Neuronal stem cell (in vitro differentiated cells): ENCODE measurements at regions not wholly inside any gene's neighbourhood (a gene's known extent, or its start where the extent isn't known, plus 50 kb on each side); places are given as distances from the start of the nearest gene placed in this dataset.

Experiments
- DNase-seq: peaks from one replicate; pipeline ENCODE4 v3.0.0-alpha.2; 2013; ENCODE audit warnings: low spot score
- H2AFZ ChIP-seq: one replicate; pipeline ENCODE4 v1.6.1; 2013; ENCODE audit warnings: mild to moderate bottlenecking, low read length, inconsistent platforms
- H2AK5ac ChIP-seq: 2 replicates; pipeline ENCODE4 v1.6.1; 2013; ENCODE audit warnings: low read depth, mild to moderate bottlenecking, inconsistent platforms, low read length, moderate library complexity, mixed read lengths
- H2BK120ac ChIP-seq: 2 replicates; pipeline ENCODE4 v1.6.1; 2013; ENCODE audit warnings: low read depth, mild to moderate bottlenecking, inconsistent platforms, low read length, moderate library complexity, mixed read lengths
- H2BK12ac ChIP-seq: one replicate; pipeline ENCODE4 v1.6.1; 2013; ENCODE audit warnings: low read length, inconsistent platforms
- H2BK15ac ChIP-seq: 2 replicates; pipeline ENCODE4 v1.6.1; 2013; ENCODE audit warnings: mild to moderate bottlenecking, low read length, inconsistent platforms, mixed read lengths
- H2BK5ac ChIP-seq: one replicate; pipeline ENCODE4 v1.6.1; 2013; ENCODE audit warnings: inconsistent platforms, mild to moderate bottlenecking, low read length, moderate library complexity
- H3K14ac ChIP-seq: one replicate; pipeline ENCODE4 v1.6.1; 2013; ENCODE audit warnings: low read length, inconsistent platforms
- H3K18ac ChIP-seq: 2 replicates; pipeline ENCODE4 v1.6.1; 2013; ENCODE audit warnings: low read length, inconsistent platforms
- H3K23ac ChIP-seq: 2 replicates; pipeline ENCODE4 v1.6.1; 2013; ENCODE audit warnings: low read depth, mild to moderate bottlenecking, mixed read lengths, low read length, inconsistent platforms; ENCODE audit not compliant: poor library complexity
- H3K27ac ChIP-seq: replicated peaks from 3 replicates; pipeline ENCODE4 v1.5.1; 2013; ENCODE audit warnings: low read length, inconsistent platforms
- H3K27me3 ChIP-seq, 3 experiments: 2 replicates each; pipeline ENCODE4 v1.6.1; 2013; ENCODE audit warnings: low read length in 3 of 3, mild to moderate bottlenecking in 2 of 3, inconsistent platforms in 1 of 3, low read depth in 1 of 3, mixed read lengths in 1 of 3, moderate library complexity in 1 of 3; ENCODE audit not compliant: control insufficient read depth in 3 of 3, insufficient read depth in 3 of 3
- H3K36me3 ChIP-seq, 2 donors: replicated peaks in 1 of 2; 2 replicates each; pipeline ENCODE4 v1.6.1; 2013; ENCODE audit warnings: low read length in 2 of 2; ENCODE audit not compliant: control insufficient read depth in 2 of 2, insufficient read depth in 2 of 2
- H3K4ac ChIP-seq: 2 replicates; pipeline ENCODE4 v1.6.1; 2013; ENCODE audit warnings: inconsistent platforms, mild to moderate bottlenecking, low read length, moderate library complexity
- H3K4me1 ChIP-seq, 2 donors: 1 replicate in 1 of 2; 2 replicates in 1 of 2; pipeline ENCODE4 v1.6.1; 2013; ENCODE audit warnings: low read length in 2 of 2, low read depth in 1 of 2; ENCODE audit not compliant: control insufficient read depth in 2 of 2, insufficient read depth in 1 of 2
- H3K4me2 ChIP-seq: one replicate; pipeline ENCODE4 v1.6.1; 2013; ENCODE audit warnings: mild to moderate bottlenecking, low read length, inconsistent platforms; ENCODE audit not compliant: insufficient read depth, poor library complexity, severe bottlenecking
- H3K4me3 ChIP-seq, 2 donors: 2 replicates each; pipeline ENCODE4 v1.5.1; 2013; ENCODE audit warnings: low read length in 2 of 2, mild to moderate bottlenecking in 2 of 2, inconsistent platforms in 1 of 2, moderate library complexity in 1 of 2
- H3K79me1 ChIP-seq: one replicate; pipeline ENCODE4 v1.6.1; 2013; ENCODE audit warnings: low read depth, mild to moderate bottlenecking, inconsistent platforms, low read length, moderate library complexity
- H3K9ac ChIP-seq: one replicate; pipeline ENCODE4 v1.6.1; 2013; ENCODE audit warnings: mild to moderate bottlenecking, low read depth, low read length, inconsistent platforms; ENCODE audit not compliant: poor library complexity
- H3K9me3 ChIP-seq, 2 donors: replicated peaks in 1 of 2; 2 replicates each; pipeline versions ENCODE3 to v1.6.1; 2013; ENCODE audit warnings: low read length in 2 of 2, mild to moderate bottlenecking in 2 of 2, inconsistent platforms in 1 of 2, low read depth in 1 of 2, mixed read lengths in 1 of 2, moderate library complexity in 1 of 2; ENCODE audit not compliant: control insufficient read depth in 2 of 2, insufficient read depth in 1 of 2
- H4K8ac ChIP-seq: one replicate; pipeline ENCODE4 v1.6.1; 2013; ENCODE audit warnings: low read depth, mild to moderate bottlenecking, inconsistent platforms, low read length, moderate library complexity
- H4K91ac ChIP-seq: one replicate; pipeline ENCODE4 v1.6.1; 2013; ENCODE audit warnings: low read length, low read depth, mild to moderate bottlenecking, inconsistent platforms; ENCODE audit not compliant: poor library complexity
- WGBS, 2 donors: extraction: QIAGEN DNeasy Blood & Tissue Kit; methylation state at CpG; one replicate each; pipeline ENCODE4 v1.1.7; 2013; ENCODE audit warnings: missing lambda C conversion rate in 2 of 2, mixed read lengths in 1 of 2; ENCODE audit not compliant: insufficient read length in 2 of 2, insufficient replicate concordance in 1 of 2; ENCODE audit errors: extremely low coverage in 2 of 2; 5-methylcytosine and 5-hydroxymethylcytosine counted together

- Histone ChIP-seq H2AFZ (no peak overlapping the region), H2BK15ac (no peak overlapping the region), H2BK5ac (no peak overlapping the region), H3K9me3 (no peaks in the 10 kb centered on the region), H3K36me3 (no peaks in the 10 kb centered on the region), H3K4me1 (peaks cover 0 to 3% of the 10 kb centered on the region in 2 donors), H3K18ac (peak overlapping the region; percentile 35), H3K4me2 (no peak overlapping the region), H3K79me1 (no peaks in the 10 kb centered on the region), H3K27ac (no peak overlapping the region), H4K8ac (no peak overlapping the region), H3K4ac (no peak overlapping the region), H3K27me3 (peaks cover 0 to 8% (median 0%) of the 10 kb centered on the region in 3 experiments), H3K9ac (no peak overlapping the region), H2BK120ac (no peak overlapping the region), H2BK12ac (no peak overlapping the region), H2AK5ac (no peak overlapping the region), H3K23ac (no peak overlapping the region), H4K91ac (no peak overlapping the region), H3K4me3 (no peak overlapping the region), H3K14ac (no peak overlapping the region)
- WGBS, 2 donors: no CpG with 5 or more reads among the region's 13 CpGs
- no peak for DNase-seq
Measured at GRCh38 chr2:126797622-126798275, 100.9 kb upstream of the TEX51 start.

GRCh38 chr2:126798276-126799140 is 100.2 kb upstream of the TEX51 start:
- Histone ChIP-seq H2BK15ac (no peak overlapping the region), H2BK12ac (no peak overlapping the region), H2AFZ (no peak overlapping the region), H2BK120ac (no peak overlapping the region), H3K27ac (no peak overlapping the region), H3K4me2 (no peak overlapping the region), H2AK5ac (no peak overlapping the region), H3K9me3 (no peaks in the 10 kb centered on the region), H3K23ac (no peak overlapping the region), H3K4me3 (no peak overlapping the region), H2BK5ac (no peak overlapping the region), H4K8ac (no peak overlapping the region), H3K18ac (no peak overlapping the region), H4K91ac (no peak overlapping the region), H3K36me3 (no peaks in the 10 kb centered on the region), H3K9ac (no peak overlapping the region), H3K14ac (no peak overlapping the region), H3K79me1 (no peaks in the 10 kb centered on the region), H3K4ac (no peak overlapping the region), H3K27me3 (peaks cover 0 to 8% (median 0%) of the 10 kb centered on the region in 3 experiments), H3K4me1 (peaks cover 0 to 3% of the 10 kb centered on the region in 2 donors)
- no CpG with 5 or more reads among the region's 9 CpGs for WGBS, 2 donors
- no peak for DNase-seq

GRCh38 chr2:126799301-126799700 is 99.4 kb upstream of the TEX51 start:
- H2BK120ac ChIP-seq: no peak overlapping the region
- no peak overlapping the region for H3K14ac ChIP-seq
- no peak overlapping the region for H4K91ac ChIP-seq
- no peak overlapping the region for H4K8ac ChIP-seq
- no peak overlapping the region for H3K4me3 ChIP-seq
- no peak overlapping the region for H2BK12ac ChIP-seq
- H3K4me2 ChIP-seq: no peak overlapping the region
- H3K27me3 ChIP-seq: peaks cover 0 to 8% (median 0%) of the 10 kb centered on the region in 3 experiments
- H3K4ac ChIP-seq: no peak overlapping the region
- no peak overlapping the region for H3K27ac ChIP-seq
- H2BK5ac ChIP-seq: no peak overlapping the region
- no peaks in the 10 kb centered on the region for H3K36me3 ChIP-seq
- no peak overlapping the region for H2AFZ ChIP-seq
- no CpG with 5 or more reads among the region's 2 CpGs for WGBS, 2 donors
- no peaks in the 10 kb centered on the region for H3K9me3 ChIP-seq
- H2AK5ac ChIP-seq: no peak overlapping the region
- H3K23ac ChIP-seq: no peak overlapping the region
- no peak for DNase-seq
- H3K79me1 ChIP-seq: no peaks in the 10 kb centered on the region
- H3K9ac ChIP-seq: no peak overlapping the region
- H2BK15ac ChIP-seq: no peak overlapping the region
- no peak overlapping the region for H3K18ac ChIP-seq
- H3K4me1 ChIP-seq: peaks cover 0 to 2% of the 10 kb centered on the region in 2 donors

- no peak overlapping the region for H2BK12ac ChIP-seq
- no peak overlapping the region for H2BK5ac ChIP-seq
- no peak overlapping the region for H2AK5ac ChIP-seq
- no peak overlapping the region for H2AFZ ChIP-seq
- H3K9ac ChIP-seq: no peak overlapping the region
- no peak overlapping the region for H3K4ac ChIP-seq
- H3K36me3 ChIP-seq: no peaks in the 10 kb centered on the region
- no peaks in the 10 kb centered on the region for H3K79me1 ChIP-seq
- no peak overlapping the region for H3K18ac ChIP-seq
- no CpG with 5 or more reads among the region's 6 CpGs for WGBS, 2 donors
- H3K4me2 ChIP-seq: no peak overlapping the region
- H3K27me3 ChIP-seq: peaks cover 0 to 3% (median 0%) of the 10 kb centered on the region in 3 experiments
- no peak overlapping the region for H3K27ac ChIP-seq
- DNase-seq: no peak
- no peak overlapping the region for H3K14ac ChIP-seq
- H2BK120ac ChIP-seq: no peak overlapping the region
- no peak overlapping the region for H4K91ac ChIP-seq
- H3K4me1 ChIP-seq: peaks cover 0 to 2% of the 10 kb centered on the region in 2 donors
- H3K4me3 ChIP-seq: no peak overlapping the region
- H4K8ac ChIP-seq: no peak overlapping the region
- no peaks in the 10 kb centered on the region for H3K9me3 ChIP-seq
- H3K23ac ChIP-seq: no peak overlapping the region
- H2BK15ac ChIP-seq: no peak overlapping the region
Measured at GRCh38 chr2:126801473-126801872, 97.2 kb upstream of the TEX51 start.
